Lower leg skin (tissue), 3 donors: ENCODE measurements at regions not wholly inside any gene's neighbourhood (a gene's known extent, or its start where the extent isn't known, plus 50 kb on each side); places are given as distances from the start of the nearest gene placed in this dataset.

Source experiments
- POLR2A ChIP-seq, 2 donors: fragments of 450-650 bp; IDR thresholded peaks; one replicate each; pipeline ENCODE4 v1.6.1; 2016 to 2017; ENCODE audit warnings: antibody characterized with exemption in 2 of 2, mild to moderate bottlenecking in 1 of 2, moderate library complexity in 1 of 2
- TF ChIP-seq, protein P1 (sequence below), 3 donors: fragments of 450-650 bp; IDR thresholded peaks; one replicate each; pipeline ENCODE4 v1.5.1; 2016; ENCODE audit warnings: antibody characterized with exemption in 3 of 3, mild to moderate bottlenecking in 3 of 3, moderate library complexity in 2 of 3

- TF ChIP-seq POLR2A (IDR thresholded peaks at IDR 0.05) = no peak
- TF ChIP-seq, protein P1, sequence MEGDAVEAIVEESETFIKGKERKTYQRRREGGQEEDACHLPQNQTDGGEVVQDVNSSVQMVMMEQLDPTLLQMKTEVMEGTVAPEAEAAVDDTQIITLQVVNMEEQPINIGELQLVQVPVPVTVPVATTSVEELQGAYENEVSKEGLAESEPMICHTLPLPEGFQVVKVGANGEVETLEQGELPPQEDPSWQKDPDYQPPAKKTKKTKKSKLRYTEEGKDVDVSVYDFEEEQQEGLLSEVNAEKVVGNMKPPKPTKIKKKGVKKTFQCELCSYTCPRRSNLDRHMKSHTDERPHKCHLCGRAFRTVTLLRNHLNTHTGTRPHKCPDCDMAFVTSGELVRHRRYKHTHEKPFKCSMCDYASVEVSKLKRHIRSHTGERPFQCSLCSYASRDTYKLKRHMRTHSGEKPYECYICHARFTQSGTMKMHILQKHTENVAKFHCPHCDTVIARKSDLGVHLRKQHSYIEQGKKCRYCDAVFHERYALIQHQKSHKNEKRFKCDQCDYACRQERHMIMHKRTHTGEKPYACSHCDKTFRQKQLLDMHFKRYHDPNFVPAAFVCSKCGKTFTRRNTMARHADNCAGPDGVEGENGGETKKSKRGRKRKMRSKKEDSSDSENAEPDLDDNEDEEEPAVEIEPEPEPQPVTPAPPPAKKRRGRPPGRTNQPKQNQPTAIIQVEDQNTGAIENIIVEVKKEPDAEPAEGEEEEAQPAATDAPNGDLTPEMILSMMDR (IDR thresholded peaks at IDR 0.05) = no peak
These were observed 147.3 kb upstream of the HMHB1 start for GRCh38 chr5:143664623-143665022.
